ENCODE measurements at regions not wholly inside any gene's neighbourhood (a gene's known extent, or its start where the extent isn't known, plus 50 kb on each side); places are given as distances from the start of the nearest gene placed in this dataset.

DNA sequence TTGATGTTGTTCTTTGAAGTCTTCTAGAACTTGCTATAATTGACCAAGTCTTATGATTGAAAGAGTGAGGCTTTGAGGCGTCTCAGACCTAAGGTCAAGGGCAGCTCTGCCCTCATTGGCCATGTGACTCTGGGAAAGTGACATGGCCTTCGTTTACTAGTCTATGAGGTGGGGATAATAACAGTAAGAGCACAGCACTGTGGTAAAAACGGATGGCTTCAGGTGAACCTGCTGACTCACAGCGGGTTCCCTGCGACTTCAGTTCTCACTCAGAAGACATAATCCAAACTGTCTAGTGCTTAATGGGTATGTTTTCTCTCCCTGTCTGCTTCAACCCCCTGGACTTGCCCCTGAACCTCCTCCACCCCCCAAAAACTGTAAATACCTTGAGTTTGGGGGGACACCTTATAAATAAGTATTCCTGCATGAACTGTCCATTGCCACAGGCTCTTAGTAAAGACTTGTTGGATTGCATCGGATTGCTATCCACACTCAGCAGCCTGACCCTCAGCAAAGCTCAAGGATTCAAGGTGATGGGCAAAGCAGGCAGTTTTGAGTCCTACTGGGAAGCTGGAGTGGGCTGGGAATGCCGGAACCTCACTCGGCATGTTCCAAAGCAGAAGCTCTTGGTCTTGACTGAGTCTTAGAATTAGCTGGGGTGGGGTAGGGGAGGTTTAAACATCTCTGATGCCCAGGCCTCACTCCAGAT lies 304.6 kb downstream of the KLF6 start:
- DNase-seq (ENCODE audit: low read depth): no peak
- no peak for TF ChIP-seq CTCF (IDR thresholded peaks at IDR 0.05; ENCODE audit: control insufficient read depth, extremely low read depth, insufficient read depth)
- H3K4me3 ChIP-seq (ENCODE audit: low read depth, low read length): no peak overlapping the region

GRCh38 chr10:3478632-3479240 lies 306.2 kb upstream of the PITRM1 start:
- TF ChIP-seq CTCF (IDR thresholded peaks at IDR 0.05; ENCODE audit: control insufficient read depth, extremely low read depth, insufficient read depth): no peak
- H3K4me3 ChIP-seq (ENCODE audit: low read depth, low read length): no peak overlapping the region

GRCh38 chr10:3478153-3478552 lies 305.6 kb upstream of the PITRM1 start:
- no peak overlapping the region for H3K4me3 ChIP-seq (ENCODE audit: low read depth, low read length)
- no peak for TF ChIP-seq CTCF (IDR thresholded peaks at IDR 0.05; ENCODE audit: control insufficient read depth, extremely low read depth, insufficient read depth)
- no peak for DNase-seq (ENCODE audit: low read depth)

More at GRCh38 chr10:3478632-3479240, 306.2 kb upstream of the PITRM1 start:
- no peak for DNase-seq (ENCODE audit: low read depth)

- H3K4me3 ChIP-seq (ENCODE audit: low read depth, low read length): no peak overlapping the region
- TF ChIP-seq CTCF (IDR thresholded peaks at IDR 0.05; ENCODE audit: control insufficient read depth, extremely low read depth, insufficient read depth): no peak
- DNase-seq (ENCODE audit: low read depth): no peak
These were observed 305.1 kb upstream of the PITRM1 start for GRCh38 chr10:3477683-3478082.

DNA sequence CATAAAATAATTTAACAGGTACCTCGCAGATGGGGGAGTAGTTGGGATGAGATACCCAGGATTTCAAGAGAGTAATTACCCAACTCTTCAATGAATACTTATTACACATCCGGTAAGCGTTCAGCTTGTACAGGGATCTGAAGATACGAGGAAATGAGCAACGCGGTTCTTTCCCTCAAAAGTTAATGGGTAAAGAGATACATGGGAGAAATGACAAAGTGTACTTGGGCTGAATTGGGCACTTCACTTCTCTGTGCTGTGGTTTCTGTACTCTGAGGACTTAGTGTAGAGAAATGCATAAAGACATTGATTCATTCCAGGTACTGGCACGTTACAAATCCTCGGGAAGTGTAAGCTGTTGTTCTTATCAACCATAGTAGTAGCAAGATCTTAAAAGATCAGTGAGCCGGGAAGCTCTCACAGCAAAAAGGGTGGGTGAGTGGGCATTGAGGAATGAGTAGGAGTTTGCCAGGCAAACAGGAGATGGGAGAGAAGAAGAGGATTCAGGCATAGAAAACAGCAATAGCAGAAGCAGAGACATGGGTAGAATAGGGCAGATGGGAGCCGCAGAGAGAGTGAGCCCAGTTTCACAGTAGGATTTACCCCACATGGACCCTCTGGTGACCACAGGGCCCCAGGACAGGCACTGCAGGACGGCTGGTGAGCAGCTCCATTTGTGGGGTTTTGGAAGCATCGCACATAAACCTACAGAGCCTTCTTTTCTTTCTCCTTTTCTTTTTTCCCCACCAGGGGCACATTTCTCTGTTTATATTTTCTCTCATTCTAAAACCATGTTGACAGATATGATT lies 304.3 kb upstream of the PITRM1 start:
- no peak for DNase-seq (ENCODE audit: low read depth)
- TF ChIP-seq CTCF (IDR thresholded peaks at IDR 0.05; ENCODE audit: control insufficient read depth, extremely low read depth, insufficient read depth): no peak
- no peak overlapping the region for H3K4me3 ChIP-seq (ENCODE audit: low read depth, low read length)

- no peak for DNase-seq (ENCODE audit: low read depth)
- TF ChIP-seq CTCF (IDR thresholded peaks at IDR 0.05; ENCODE audit: control insufficient read depth, extremely low read depth, insufficient read depth): no peak
- H3K4me3 ChIP-seq (ENCODE audit: low read depth, low read length): no peak overlapping the region
These were observed 303.6 kb upstream of the PITRM1 start for GRCh38 chr10:3476186-3476585.

Measured in LNCaP clone FGC (cell line).